GM19468 (cell line): ENCODE measurements at regions not wholly inside any gene's neighbourhood (a gene's known extent, or its start where the extent isn't known, plus 50 kb on each side); places are given as distances from the start of the nearest gene placed in this dataset.

Source experiments
- ATAC-seq: cut with Tn5 transposase; IDR thresholded peaks from one replicate; pipeline ENCODE4 v1.9.1; 2021; ENCODE audit warnings: mild to moderate bottlenecking, moderate library complexity, moderate number of reproducible peaks; ENCODE audit not compliant: unreplicated experiment; ENCODE audit errors: extremely low read depth

DNA sequence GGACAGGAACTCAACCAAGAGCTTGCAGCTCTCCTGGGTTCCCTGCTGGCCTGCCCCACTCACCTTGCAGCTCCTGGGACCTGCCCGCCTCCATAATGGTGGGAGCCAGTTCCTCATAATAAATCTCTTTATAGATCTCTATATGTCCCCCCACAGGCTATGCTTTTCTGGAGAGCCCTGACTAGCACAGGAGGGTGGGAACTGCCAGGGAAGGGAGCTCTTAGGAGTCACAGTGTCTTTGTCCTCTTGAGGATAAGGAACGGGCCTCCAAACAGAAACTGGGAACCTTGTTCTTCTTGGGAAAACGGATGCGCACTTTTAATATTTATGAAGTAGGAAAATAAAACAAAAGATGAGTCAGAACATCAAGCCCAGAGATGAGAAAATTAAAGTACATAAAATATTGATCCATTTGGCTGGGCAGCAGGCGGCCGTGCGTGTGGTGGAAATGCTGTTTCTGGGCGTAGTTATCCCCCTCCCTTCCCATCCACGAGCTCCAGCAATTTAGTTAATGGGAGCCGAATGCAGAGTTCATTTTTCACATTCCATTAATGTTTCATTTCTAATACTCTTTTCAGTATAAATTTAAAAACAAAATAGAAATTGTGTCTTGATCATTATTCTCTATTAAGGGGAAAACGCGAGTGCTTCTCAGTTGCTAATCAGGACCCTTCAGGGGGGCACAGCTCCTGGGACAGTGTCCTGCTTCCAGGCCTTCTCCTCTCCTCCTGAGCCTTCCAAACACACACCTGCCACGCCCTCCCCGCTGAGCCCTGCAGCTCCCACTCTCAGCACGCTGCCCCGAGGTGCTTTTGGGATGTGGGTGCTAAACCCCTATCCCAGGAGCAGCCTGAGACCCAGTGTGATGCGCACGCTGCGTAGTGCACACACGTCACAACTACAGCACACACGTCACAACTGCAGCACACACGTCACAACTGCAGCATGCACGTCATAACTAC, 323.3 kb upstream of the AJAP1 start:
- no peak for ATAC-seq

DNA sequence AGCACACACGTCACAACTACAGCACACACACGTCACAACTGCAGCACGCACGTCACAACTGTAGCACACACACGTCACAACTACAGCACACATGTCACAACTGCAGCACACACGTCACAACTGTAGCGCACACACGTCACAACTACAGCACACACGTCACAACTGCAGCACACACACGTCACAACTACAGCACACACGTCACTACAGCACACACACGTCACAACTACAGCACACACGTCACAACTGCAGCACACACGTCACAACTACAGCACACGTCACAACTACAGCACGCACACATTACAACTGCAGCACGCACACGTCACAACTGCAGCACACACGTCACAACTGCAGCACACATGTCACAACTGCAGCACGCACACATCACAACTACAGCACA, 322.6 kb upstream of the AJAP1 start:
- ATAC-seq = no peak

DNA sequence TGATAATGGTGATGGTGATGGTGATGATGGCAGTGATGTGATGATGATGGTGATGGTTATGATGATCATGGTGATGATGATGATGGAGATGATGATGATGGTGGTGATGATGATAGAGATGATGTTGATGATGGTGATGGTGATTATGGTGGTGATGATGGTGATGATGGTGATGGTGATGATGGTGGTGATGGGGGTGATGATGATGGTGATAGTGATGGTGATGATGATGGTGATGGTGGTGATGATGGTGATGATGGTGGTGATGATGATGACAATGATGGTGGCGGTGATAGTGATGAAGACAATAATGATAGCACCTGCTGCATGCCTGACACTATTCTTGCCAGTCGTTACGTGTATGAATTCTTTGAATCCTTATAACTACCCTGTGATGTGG, 317.9 kb upstream of the AJAP1 start:
- no peak for ATAC-seq

DNA sequence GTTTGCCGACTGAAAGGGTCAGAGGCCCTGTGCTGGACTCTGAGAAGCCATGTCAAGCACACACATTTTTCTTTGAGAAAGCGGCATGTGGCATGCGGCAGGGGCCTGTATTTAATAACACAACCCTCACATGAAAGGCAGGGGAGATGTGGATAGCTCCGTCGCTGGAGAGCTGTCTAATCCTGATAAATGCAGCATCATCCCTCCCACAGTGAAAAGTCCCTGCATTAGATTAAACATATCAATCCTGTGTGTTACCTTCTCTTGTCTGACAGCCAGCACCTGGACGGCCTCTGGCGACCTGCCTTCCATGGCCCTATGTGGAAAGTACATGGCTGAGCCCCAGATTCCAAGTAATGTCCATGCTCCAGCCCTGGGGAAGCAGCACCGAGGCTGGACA, 313.0 kb upstream of the AJAP1 start:
- no peak for ATAC-seq

DNA sequence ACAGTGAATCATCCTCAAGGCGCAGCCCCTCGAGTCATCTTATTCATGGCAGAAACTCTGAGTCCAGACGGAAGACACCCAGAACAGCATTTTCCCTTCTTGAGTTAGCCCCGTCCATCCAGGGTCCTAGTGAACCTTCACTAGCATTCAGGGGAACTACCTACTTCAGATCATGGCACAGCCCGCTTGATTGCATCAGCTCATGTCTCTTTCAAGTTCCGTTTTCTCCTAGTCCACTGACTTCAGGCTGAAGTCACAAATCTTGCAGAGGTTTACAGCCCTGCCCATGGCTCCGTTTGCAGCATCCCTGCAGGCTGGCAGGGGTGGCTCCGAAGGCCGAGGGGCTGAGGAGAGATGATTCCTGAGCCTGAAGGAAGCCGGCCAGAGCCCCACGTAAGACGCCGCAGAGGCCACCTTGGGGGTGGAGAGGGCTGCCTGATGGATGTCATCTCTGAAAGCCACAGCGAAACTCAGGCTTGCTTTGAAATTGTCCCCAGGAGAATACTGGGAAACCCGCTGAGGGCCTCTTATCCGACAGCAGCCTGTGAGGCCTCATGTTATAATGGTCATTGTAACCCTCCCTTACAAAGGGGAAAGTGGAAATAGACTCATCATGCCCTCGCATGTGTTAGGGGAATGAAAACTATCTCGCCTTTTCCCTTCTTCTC, 310.2 kb upstream of the AJAP1 start:
- ATAC-seq = no peak

DNA sequence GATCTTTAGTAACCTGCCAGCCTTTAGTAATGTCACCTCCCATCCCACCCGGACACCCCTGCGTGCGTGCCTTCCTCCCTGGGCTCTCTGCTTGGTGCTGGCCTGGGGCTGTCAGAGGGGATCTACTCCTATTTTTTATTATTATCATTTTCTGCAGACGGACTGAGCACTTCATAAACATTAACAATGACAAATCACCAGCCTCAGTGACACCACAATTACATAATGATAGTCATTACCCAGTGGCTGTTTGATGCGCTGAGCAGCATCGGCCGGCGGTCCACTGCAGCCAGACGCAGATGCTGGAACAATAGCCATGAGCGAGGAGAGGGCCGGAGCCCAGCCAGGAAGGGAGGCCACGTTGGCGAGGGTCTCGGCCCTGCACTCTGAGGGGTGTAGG, 309.3 kb upstream of the AJAP1 start:
- ATAC-seq = no peak

DNA sequence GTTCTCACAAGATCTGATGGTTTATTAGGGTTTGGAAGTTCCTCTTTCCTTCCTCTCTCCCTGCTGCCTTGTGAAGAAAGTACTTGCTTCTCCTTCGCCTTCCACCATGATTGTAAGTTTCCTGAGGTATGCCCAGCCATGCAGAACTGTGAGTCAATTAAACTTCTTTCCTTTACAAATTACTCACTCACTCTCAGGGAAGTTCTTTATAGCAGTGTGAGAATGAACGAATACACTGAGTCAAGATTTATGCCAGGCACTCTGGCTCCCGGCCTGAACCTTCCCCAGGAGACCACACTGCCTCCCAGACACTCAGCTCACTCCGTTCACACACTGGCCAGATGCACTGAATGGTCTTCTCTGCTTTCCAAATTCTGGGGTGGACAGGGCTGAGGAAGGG, 308.3 kb upstream of the AJAP1 start:
- no peak for ATAC-seq

DNA sequence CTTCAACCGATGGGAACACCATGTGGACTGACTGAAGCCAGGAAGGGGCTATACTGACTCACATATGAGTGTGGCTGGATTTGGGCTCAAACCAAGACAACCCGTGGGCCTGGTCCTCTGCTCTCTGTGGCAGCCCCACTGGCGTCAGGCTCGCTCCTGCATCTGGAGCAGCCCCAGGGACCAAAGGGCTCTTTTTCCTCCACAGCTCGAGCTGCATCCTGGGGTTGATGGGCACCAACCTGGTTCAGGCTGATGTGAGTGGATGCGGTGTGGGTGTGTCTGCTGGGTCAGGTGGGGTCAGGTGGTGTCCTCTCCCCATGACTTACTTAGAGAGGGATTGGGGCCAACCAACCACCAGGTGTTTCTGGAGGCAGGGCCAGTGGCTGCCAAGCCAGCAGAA, 303.0 kb upstream of the AJAP1 start:
- no peak for ATAC-seq

DNA sequence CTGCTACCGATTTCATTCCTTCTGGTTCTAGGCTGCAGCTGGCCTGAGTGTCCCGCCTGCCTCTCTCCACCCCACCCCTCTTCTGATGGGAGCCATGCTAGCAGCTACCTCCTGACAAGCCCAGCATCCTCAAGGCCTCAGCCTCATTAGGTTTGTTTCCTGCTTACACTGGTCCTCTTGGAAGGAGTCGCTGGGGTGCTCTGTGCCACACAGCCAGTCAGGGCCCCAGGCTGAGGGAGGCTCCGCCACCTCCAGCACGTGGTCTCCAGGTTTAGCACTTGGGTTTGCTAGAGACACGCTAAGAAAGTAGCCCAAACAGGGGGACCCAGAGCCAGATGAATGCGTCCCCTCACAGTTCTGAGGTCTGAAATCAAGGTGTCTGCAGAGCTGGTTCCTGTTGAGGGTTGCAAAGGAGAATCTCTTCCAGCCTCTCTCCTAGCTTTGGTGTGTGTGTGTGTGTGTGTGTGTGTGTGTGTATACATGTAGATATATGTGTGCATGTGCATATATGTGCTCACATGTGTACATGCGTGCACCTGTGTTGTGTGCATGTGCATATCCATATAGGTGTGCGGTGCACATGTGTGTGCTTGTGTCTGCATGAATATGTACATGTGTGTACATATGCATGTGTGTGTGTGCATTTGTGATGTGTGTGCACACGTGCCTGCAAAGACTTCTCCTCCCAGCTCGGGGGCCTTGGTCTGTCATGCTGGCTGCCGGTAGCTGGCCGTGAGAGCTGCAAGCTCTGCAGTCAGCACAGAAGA, 301.1 kb upstream of the AJAP1 start:
- no peak for ATAC-seq

DNA sequence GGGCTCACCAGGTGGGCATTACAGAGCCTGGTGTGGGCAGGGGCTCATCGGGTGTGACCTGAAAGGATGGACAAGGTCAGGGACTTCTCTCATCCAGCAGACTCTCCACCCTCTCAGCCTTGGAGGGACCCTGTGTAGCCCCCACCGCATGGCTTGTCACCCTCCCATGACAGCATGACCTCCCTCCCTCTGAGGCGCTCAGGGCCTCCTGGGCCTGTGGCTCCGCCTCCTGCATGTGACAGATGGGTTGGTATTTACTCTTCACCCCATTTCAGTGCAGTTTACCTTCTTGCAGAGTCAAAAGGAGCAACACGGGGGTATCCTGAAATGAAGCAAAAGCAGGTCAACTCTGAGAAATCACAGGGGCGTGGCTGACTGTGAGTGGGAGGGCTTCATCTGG, 298.6 kb upstream of the AJAP1 start:
- ATAC-seq = no peak

DNA sequence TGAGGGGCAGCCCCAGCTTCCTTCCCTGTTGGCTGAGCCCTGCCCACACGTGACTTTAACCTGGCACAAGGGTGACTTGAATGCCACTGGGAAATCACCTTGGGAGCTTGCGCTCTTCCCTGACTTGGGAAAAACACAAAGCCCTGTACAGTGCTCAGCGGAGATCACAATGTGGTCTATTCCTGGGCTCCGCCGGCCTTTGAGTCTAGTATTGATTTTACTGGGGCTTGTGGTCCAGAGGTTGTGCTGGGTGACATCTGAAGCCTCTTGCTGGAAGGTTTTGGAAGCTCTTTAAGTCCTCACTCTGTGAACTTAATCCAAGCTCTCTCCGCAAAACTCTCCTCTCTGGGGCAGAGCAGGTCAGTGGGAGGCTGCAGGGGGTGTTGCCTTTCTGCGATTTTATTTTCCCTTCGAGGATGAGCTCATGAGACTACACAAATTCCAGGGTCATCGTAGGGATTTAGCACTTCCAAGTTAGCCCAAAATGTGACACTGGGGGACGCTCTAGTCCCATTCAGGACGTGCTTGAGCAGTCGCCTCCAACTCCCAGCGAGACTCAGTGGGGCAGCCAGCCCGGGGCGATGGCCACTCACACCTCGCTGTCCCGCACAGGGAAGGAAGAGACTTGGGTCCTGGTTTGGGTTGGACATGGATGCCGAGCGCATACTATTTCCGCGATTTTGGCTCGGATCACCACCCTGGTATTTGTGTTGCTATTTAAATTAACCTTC, 291.9 kb upstream of the AJAP1 start:
- ATAC-seq = no peak

DNA sequence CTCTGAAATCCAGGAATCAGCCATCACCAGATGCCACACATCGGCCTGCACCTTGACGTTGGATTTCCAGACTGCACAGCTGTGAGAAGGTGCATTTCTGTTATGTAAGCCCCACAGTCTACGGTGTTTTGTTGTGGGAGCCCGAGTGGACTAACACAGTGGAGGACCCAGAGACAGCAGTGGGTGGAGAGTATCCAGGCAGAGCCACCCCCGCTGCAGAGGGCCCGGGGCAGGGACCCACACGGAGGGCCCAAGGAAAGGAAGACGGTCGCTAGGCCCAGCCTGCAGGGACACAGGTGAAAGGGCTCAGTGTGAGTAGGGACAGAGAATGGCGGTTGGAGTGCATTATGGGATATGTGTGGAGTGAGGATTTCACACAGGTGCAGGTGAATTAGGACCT, 288.3 kb upstream of the AJAP1 start:
- no peak for ATAC-seq

DNA sequence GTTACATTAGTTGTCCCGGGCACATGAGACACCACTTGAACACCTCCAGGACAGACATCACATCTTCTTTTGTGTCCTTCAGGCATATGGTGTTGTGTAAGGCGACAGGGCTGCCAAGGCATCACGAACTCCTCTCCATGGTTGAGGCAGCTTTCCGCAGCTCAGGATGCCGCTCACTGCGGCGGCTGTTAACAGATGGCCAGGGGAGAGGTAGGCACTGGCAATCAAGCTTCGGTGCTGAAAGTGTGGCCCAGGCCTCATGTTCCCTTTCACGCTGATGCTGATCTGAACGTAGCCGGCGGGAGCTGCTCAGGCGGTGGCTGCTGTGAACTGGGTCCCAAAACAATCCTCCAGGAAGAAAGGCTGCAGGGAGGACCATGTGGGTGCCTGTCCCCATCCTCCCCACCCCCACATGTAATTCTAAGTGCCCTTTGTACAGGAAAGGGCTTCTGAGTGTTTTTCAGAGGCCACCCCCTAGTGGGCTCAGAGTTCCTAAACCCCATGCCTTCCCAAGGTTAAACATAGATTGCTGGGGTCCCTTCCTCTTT, 287.1 kb upstream of the AJAP1 start:
- no peak for ATAC-seq

DNA sequence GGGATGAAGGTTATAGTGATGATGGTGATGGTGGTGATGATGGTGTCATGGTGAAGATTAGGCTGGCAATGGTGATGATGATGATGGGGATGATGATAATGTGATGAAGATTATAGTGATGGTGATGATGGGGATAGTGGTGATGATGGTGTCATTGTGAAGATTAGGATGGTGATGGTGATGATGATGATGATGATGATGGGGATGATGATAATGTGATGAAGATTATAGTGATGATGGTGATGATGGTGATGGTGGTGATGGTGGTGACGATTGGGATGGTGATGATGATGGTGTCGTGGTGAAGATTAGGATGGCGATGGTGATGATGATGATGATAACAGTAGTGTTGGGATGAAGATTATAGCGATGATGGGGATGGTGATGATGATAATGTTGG, 285.1 kb upstream of the AJAP1 start:
- ATAC-seq = no peak

DNA sequence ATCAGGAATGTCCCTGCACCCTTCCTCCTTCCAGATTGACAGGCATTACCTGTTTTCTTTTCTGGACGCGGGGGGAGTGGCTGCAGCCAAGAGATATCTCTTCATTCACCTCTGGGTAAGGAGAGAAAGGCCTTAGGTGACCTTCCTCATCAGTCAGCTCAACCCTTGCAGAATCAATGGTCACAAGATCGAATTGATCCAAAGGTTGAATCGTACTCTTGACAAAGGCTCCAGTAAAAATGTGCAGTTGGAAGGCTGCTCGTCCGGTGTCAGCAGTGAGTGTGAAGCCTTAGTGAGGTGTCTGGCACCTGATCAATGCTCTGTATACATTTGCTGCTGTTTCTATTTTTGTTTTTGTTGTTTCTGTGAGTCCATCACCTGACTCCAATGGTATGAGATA, 282.6 kb upstream of the AJAP1 start:
- ATAC-seq = no peak

DNA sequence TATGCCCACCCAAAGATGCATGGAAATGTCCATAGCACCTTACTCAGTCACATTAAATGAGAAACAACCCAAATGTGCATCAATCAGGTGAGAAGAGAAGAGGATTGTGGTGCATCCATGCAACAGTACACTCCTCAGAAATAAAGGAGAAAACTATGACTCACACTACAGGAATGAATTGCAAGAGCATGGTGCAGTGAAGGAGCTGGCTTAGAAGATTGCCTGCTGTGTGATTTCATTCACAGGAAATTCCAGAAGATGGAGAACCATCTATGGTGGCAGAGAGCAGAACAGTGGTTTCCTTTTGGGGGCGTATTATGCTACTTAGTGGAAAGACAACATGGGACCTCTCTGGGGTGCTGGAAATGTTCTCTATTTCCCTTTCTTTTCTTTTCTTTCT, 278.6 kb upstream of the AJAP1 start:
- no peak for ATAC-seq

DNA sequence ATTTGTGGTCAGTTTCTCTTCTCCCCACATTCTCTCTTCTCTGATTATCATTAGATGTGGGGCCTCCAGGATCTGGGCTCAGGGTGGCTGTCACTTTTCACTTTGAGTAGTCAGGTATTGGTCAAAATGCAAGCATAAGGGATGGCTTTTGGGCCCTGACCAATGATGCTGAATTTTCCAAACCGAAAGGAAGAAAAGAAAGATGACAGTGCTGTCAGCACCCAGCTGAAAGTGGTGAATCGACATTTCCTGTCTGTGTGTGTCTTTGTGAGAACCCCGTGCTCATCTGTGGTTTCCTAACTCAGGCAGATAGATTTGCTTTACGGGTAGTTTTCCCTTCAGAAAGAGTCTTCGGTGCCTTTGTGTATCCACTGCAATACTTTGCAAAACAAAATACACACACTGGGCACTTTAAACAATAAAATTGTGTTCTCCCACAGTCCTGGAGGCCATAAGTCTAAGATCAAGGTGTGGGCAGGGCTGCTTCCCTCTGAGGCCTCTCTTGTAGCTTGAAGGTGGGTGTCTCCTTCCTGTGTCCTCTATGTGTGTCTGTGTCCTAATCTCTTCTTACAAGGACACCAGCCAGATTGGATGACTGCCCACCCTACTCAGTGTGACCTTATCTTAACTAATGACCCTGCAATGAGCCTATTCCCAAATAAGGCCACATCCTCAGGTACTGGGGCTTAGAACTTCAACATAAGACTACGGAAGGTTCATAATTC, 274.8 kb upstream of the AJAP1 start:
- ATAC-seq = no peak

DNA sequence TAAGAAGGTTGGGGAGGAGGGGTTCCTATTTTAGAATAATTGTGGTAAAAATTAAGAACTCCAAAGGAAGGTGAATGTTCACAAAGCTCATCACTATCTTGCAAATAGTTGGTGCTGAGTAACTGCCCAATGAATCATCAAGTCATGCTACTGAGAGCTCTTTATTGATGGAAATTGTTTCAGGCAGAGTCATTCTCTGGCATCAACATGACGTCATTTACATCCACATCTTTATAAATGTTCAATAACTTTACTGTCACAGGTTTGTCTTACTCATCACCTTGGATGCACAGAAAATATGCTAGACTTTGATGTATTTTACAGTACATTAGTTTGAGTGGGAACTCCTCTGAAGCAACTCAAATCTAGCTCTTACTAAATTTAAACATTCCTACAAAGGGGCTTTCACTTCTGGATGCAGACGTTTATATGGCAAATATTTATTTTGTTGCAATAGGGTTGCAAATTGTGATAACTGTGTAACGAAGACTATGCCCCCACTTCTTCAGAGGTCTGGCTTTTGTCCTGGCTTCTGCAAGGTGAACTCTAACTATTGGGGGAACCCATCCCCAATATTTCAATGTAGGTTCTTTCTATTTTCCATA, 273.7 kb upstream of the AJAP1 start:
- no peak for ATAC-seq

DNA sequence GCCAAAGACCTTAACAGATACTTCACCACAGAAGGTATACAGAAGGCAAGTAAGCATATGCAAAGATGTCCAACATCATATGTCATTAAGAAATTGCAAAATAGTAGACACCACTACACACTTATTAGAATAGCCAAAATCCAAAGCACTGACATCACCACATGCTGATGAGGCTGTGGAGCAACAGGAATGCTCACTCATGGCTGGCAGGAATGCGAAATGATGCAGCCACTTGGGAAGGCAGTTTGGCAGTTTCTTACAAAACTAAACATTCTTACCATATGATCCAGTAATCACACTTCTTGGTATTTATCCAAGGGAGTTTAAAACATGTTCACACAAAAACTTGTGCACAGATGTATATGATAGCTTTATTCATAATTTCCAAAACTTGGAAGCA, 261.2 kb upstream of the AJAP1 start:
- no peak for ATAC-seq
